Body of pancreas (tissue), 4 donors: ENCODE measurements at regions not wholly inside any gene's neighbourhood (a gene's known extent, or its start where the extent isn't known, plus 50 kb on each side); places are given as distances from the start of the nearest gene placed in this dataset.

Experiments
- CTCF ChIP-seq, 7 experiments: fragments of 450-650 bp in 4 of 7; fragments of 200-600 bp in 3 of 7; sonication (generic) in 3 of 7; IDR thresholded peaks; one replicate each; pipeline ENCODE4 v1.5.1; 2016 to 2019; ENCODE audit warnings: antibody characterized with exemption in 7 of 7
- POLR2A ChIP-seq, 3 donors: fragments of 450-650 bp; IDR thresholded peaks; one replicate each; pipeline ENCODE4 v1.6.1; 2016; ENCODE audit warnings: antibody characterized with exemption in 3 of 3, mild to moderate bottlenecking in 2 of 3

DNA sequence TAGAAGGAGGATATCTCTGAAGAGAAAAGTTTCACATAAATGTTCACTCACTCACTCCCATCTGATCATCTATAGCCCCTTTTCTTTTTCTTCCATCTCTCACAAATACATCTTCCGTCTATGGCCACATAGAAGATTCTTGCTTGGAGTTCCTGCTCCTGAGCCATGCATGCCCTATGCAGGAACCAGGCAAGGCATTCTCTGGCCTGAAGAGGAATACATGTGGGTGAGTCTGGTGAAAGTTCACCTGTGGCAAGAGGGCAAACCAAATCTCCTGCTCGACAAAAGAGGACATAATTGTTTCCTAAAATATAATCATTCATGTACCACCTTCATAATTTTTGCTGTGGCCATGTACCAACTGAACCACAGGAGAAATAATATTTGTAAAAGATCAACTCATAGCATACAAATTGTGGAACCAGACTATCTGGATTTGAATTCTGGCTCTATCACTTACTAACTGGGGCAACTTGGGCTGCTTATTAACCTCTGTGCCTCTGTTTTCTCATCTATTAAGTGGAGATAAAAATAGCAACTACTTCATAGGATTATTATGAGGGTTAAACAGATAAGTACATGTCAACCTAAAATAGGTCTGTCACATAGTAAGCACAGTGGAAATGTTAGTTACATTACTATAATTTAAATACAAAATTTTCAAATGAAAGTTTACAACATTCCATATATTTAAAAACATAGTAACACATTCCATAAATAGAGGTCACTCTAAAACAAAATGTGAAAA lies 121.2 kb upstream of the NFIB start:
- TF ChIP-seq POLR2A (IDR thresholded peaks at IDR 0.05) (no peak), CTCF (IDR thresholded peaks at IDR 0.05) (no peak)
